ENCODE measurements at regions not wholly inside any gene's neighbourhood (a gene's known extent, or its start where the extent isn't known, plus 50 kb on each side); places are given as distances from the start of the nearest gene placed in this dataset.

DNA sequence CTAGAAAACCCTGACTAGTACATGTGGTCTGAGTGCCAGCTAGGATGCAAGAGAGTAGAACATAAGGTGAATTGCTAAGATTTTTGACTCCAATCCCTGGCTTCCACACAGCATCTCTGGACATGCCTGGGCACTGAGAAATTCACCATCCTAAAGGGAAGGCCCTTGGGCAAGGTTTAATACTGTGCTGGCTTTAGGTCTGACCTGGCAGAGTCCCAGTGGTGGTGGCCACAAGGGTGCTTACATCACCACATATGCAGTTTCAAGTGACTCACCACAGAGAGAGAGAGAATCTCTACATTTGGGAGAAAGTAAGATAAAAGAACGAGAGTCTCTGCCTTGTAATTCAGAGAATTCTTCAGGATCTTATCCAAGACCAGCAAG is 661.6 kb upstream of the C9orf72 start:
- TF ChIP-seq, protein P1, sequence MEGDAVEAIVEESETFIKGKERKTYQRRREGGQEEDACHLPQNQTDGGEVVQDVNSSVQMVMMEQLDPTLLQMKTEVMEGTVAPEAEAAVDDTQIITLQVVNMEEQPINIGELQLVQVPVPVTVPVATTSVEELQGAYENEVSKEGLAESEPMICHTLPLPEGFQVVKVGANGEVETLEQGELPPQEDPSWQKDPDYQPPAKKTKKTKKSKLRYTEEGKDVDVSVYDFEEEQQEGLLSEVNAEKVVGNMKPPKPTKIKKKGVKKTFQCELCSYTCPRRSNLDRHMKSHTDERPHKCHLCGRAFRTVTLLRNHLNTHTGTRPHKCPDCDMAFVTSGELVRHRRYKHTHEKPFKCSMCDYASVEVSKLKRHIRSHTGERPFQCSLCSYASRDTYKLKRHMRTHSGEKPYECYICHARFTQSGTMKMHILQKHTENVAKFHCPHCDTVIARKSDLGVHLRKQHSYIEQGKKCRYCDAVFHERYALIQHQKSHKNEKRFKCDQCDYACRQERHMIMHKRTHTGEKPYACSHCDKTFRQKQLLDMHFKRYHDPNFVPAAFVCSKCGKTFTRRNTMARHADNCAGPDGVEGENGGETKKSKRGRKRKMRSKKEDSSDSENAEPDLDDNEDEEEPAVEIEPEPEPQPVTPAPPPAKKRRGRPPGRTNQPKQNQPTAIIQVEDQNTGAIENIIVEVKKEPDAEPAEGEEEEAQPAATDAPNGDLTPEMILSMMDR (IDR thresholded peaks at IDR 0.05; ENCODE audit: low read length), result no peak
- no peak for TF ChIP-seq EZH2 (IDR thresholded peaks at IDR 0.05; ENCODE audit: borderline replicate concordance, low read length)
